ENCODE measurements at regions not wholly inside any gene's neighbourhood (a gene's known extent, or its start where the extent isn't known, plus 50 kb on each side); places are given as distances from the start of the nearest gene placed in this dataset.

- H3K27ac Mint-ChIP-seq, result no peak overlapping the region
- H3K9me3 Mint-ChIP-seq, result no peaks in the 10 kb centered on the region
- H3K27me3 Mint-ChIP-seq (ENCODE audit: low read depth), result peaks cover 3% of the 10 kb centered on the region
- H3K4me3 Mint-ChIP-seq, result no peak overlapping the region
- no peaks in the 10 kb centered on the region for H3K36me3 Mint-ChIP-seq (ENCODE audit: low read depth)
- H3K4me1 Mint-ChIP-seq (ENCODE audit: low read depth), result no peaks in the 10 kb centered on the region
Observed at GRCh38 chr2:147649286-147649685, 195.5 kb upstream of the ACVR2A start.

DNA sequence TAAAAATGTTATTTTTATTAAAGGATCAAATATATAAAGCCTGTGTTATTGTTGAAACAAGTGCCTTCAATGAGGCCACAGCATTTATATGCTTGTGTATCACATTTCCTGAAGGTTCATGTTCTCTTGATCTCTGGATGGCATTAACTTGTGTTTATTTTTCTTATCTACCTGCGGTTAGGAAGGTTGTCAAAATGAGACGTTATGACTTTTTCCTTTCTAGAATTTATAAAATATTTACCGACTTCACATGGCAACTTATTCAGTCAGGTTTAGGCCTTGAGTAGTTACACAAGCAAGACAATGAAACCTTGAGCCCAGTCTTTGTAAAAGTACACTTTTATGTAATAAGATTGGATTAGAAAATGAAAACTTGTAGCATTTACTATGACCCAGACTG, 196.4 kb upstream of the ACVR2A start:
- Mint-ChIP-seq H3K36me3 (ENCODE audit: low read depth) (no peaks in the 10 kb centered on the region), H3K4me1 (ENCODE audit: low read depth) (no peaks in the 10 kb centered on the region), H3K27ac (no peak overlapping the region), H3K27me3 (ENCODE audit: low read depth) (peaks cover 3% of the 10 kb centered on the region), H3K4me3 (no peak overlapping the region), H3K9me3 (no peaks in the 10 kb centered on the region)

DNA sequence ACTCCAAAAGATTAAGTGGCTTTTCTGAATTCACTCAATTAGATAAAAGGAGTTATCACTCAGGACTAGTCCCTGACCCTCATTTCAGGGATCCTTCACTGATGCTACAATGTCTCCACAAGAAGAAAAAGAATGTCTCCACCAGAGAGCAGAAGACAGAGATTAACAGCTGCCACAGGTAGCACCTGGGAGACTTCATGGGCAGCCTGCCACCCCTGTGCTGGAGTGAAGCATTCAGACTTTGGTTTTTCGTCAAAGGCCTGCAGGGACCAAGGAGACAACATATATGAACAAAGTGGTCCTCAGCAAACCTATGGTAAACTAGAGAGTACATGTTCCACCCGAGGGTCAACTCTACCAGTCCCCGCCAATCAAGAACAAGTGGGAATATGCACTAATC, 197.0 kb upstream of the ACVR2A start:
- H3K36me3 Mint-ChIP-seq (ENCODE audit: low read depth), result no peaks in the 10 kb centered on the region
- H3K27ac Mint-ChIP-seq, result no peak overlapping the region
- no peak overlapping the region for H3K4me3 Mint-ChIP-seq
- no peaks in the 10 kb centered on the region for H3K9me3 Mint-ChIP-seq
- H3K27me3 Mint-ChIP-seq (ENCODE audit: low read depth), result peaks cover 3% of the 10 kb centered on the region
- no peaks in the 10 kb centered on the region for H3K4me1 Mint-ChIP-seq (ENCODE audit: low read depth)

DNA sequence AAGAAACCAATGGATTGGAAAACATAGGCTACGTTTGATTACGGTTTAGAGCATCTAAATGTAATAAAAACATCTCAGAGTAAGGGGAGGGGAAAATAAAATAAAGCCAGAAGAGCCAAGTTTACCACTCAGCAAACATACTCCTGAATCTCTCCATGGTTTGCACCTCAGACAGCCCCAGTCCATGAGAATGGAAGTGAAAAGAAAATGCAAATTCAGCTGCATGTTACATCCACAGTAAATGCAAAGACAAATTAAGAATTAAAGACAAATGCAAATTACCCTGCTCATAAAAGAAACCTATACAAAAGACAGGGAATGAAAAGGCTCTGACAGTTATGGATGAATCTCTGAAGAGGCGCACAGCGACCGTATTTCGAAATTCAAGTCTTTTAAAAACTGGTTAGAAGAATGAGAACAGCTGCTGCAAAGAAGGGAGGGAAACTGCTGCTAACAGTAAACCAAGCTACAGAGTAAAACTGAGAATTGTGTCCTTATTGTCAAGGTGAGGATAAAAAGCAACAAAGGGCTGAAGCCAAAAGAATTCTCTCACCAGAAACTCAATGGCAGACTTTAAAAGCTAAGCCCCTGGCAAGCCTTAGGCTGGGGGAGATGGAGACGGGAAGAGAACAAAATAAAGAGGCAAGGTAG, 197.9 kb upstream of the ACVR2A start:
- no peaks in the 10 kb centered on the region for H3K9me3 Mint-ChIP-seq
- no peaks in the 10 kb centered on the region for H3K4me1 Mint-ChIP-seq (ENCODE audit: low read depth)
- no peak overlapping the region for H3K27ac Mint-ChIP-seq
- H3K4me3 Mint-ChIP-seq, result no peak overlapping the region
- no peaks in the 10 kb centered on the region for H3K36me3 Mint-ChIP-seq (ENCODE audit: low read depth)
- H3K27me3 Mint-ChIP-seq (ENCODE audit: low read depth), result peaks cover 3% of the 10 kb centered on the region

- Mint-ChIP-seq H3K36me3 (ENCODE audit: low read depth) (peaks cover 2% of the 10 kb centered on the region), H3K9me3 (peaks cover 5% of the 10 kb centered on the region), H3K4me1 (ENCODE audit: low read depth) (no peaks in the 10 kb centered on the region), H3K27ac (no peak overlapping the region), H3K27me3 (ENCODE audit: low read depth) (no peaks in the 10 kb centered on the region), H3K4me3 (no peak overlapping the region)
Observed at GRCh38 chr2:147644491-147644890, 200.3 kb upstream of the ACVR2A start.

GRCh38 chr2:147642765-147643164, 202.1 kb upstream of the ACVR2A start:
- Mint-ChIP-seq H3K27me3 (ENCODE audit: low read depth) (no peaks in the 10 kb centered on the region), H3K9me3 (peaks cover 5% of the 10 kb centered on the region), H3K4me1 (ENCODE audit: low read depth) (no peaks in the 10 kb centered on the region), H3K36me3 (ENCODE audit: low read depth) (peaks cover 2% of the 10 kb centered on the region), H3K27ac (no peak overlapping the region), H3K4me3 (no peak overlapping the region)

GRCh38 chr2:147641651-147642050, 203.2 kb upstream of the ACVR2A start:
- Mint-ChIP-seq H3K27me3 (ENCODE audit: low read depth) (no peaks in the 10 kb centered on the region), H3K4me3 (no peak overlapping the region), H3K27ac (no peak overlapping the region), H3K4me1 (ENCODE audit: low read depth) (peaks cover 4% of the 10 kb centered on the region), H3K36me3 (ENCODE audit: low read depth) (peaks cover 2% of the 10 kb centered on the region), H3K9me3 (peaks cover 5% of the 10 kb centered on the region)

GRCh38 chr2:147639891-147640290, 204.9 kb upstream of the ACVR2A start:
- Mint-ChIP-seq H3K4me3 (no peak overlapping the region), H3K36me3 (ENCODE audit: low read depth) (peaks cover 2% of the 10 kb centered on the region), H3K4me1 (ENCODE audit: low read depth) (peaks cover 9% of the 10 kb centered on the region), H3K27ac (no peak overlapping the region), H3K9me3 (peaks cover 5% of the 10 kb centered on the region), H3K27me3 (ENCODE audit: low read depth) (no peaks in the 10 kb centered on the region)

GRCh38 chr2:147639386-147639785, 205.4 kb upstream of the ACVR2A start:
- peaks cover 2% of the 10 kb centered on the region for H3K36me3 Mint-ChIP-seq (ENCODE audit: low read depth)
- no peaks in the 10 kb centered on the region for H3K27me3 Mint-ChIP-seq (ENCODE audit: low read depth)
- no peak overlapping the region for H3K27ac Mint-ChIP-seq
- H3K4me1 Mint-ChIP-seq (ENCODE audit: low read depth), result peaks cover 10% of the 10 kb centered on the region
- peaks cover 5% of the 10 kb centered on the region for H3K9me3 Mint-ChIP-seq
- H3K4me3 Mint-ChIP-seq, result no peak overlapping the region

DNA sequence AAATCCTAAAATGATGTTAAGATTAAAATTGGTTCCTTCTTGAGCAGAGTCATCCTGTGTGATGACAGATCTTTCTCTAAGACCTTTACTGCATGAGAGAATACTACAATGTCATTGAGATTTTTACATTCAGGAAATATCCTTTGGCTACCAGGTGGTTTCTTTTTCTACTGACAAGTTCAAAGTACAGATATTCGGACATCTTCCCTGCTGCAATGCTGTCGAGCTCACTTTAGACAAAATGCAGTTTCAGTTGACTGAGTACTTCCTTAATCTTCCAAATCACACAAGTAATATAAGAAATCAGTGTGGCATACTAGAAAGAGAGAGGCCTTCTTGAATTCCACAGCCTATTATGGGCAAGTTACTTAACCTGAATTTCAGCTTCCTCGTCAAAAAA, 207.9 kb upstream of the ACVR2A start:
- Mint-ChIP-seq H3K4me1 (ENCODE audit: low read depth) (peaks cover 15% of the 10 kb centered on the region), H3K27ac (no peak overlapping the region), H3K36me3 (ENCODE audit: low read depth) (peaks cover 2% of the 10 kb centered on the region), H3K9me3 (peaks cover 5% of the 10 kb centered on the region), H3K4me3 (no peak overlapping the region), H3K27me3 (ENCODE audit: low read depth) (no peaks in the 10 kb centered on the region)

- Mint-ChIP-seq H3K4me3 (no peak overlapping the region), H3K4me1 (ENCODE audit: low read depth) (peaks cover 20% of the 10 kb centered on the region), H3K27me3 (ENCODE audit: low read depth) (no peaks in the 10 kb centered on the region), H3K27ac (no peak overlapping the region), H3K36me3 (ENCODE audit: low read depth) (no peaks in the 10 kb centered on the region), H3K9me3 (no peaks in the 10 kb centered on the region)
Observed at GRCh38 chr2:147636238-147636882, 208.5 kb upstream of the ACVR2A start.

GRCh38 chr2:147634826-147635225, 210.0 kb upstream of the ACVR2A start:
- peaks cover 3% of the 10 kb centered on the region for H3K9me3 Mint-ChIP-seq
- H3K4me3 Mint-ChIP-seq, result no peak overlapping the region
- H3K36me3 Mint-ChIP-seq (ENCODE audit: low read depth), result no peaks in the 10 kb centered on the region
- H3K27me3 Mint-ChIP-seq (ENCODE audit: low read depth), result no peaks in the 10 kb centered on the region
- H3K4me1 Mint-ChIP-seq (ENCODE audit: low read depth), result peaks cover 35% of the 10 kb centered on the region
- no peak overlapping the region for H3K27ac Mint-ChIP-seq

DNA sequence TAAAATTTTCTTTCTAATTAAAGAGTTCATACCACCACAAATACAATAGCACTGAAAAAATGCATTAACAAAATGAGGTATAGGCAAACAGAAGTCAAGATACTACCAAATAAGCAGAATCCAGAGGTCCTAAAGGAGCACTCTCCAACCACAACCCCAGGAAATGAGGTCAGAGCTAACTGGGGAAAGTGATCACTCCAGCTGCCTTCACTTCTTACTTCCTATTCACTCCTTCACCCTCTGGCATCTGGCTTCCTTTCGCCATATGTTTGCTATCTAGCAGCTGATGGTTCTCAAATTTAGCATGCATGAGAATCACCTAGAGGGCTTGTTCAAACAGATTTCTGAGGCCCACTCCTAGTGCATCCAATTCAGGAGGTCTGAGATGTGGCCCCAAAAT, 212.6 kb upstream of the ACVR2A start:
- peaks cover 44% of the 10 kb centered on the region for H3K4me1 Mint-ChIP-seq (ENCODE audit: low read depth)
- H3K27ac Mint-ChIP-seq, result no peak overlapping the region
- H3K4me3 Mint-ChIP-seq, result no peak overlapping the region
- H3K27me3 Mint-ChIP-seq (ENCODE audit: low read depth), result no peaks in the 10 kb centered on the region
- H3K36me3 Mint-ChIP-seq (ENCODE audit: low read depth), result no peaks in the 10 kb centered on the region
- peaks cover 4% of the 10 kb centered on the region for H3K9me3 Mint-ChIP-seq

GRCh38 chr2:147631294-147631693, 213.5 kb upstream of the ACVR2A start:
- Mint-ChIP-seq H3K4me3 (no peak overlapping the region), H3K4me1 (ENCODE audit: low read depth) (peaks cover 40% of the 10 kb centered on the region), H3K27me3 (ENCODE audit: low read depth) (no peaks in the 10 kb centered on the region), H3K9me3 (peaks cover 4% of the 10 kb centered on the region), H3K27ac (peak overlapping the region; percentile 8), H3K36me3 (ENCODE audit: low read depth) (no peaks in the 10 kb centered on the region)

- Mint-ChIP-seq H3K27ac (no peak overlapping the region), H3K4me3 (no peak overlapping the region), H3K27me3 (ENCODE audit: low read depth) (no peaks in the 10 kb centered on the region), H3K9me3 (peaks cover 4% of the 10 kb centered on the region), H3K36me3 (ENCODE audit: low read depth) (no peaks in the 10 kb centered on the region), H3K4me1 (ENCODE audit: low read depth) (peaks cover 38% of the 10 kb centered on the region)
Observed at GRCh38 chr2:147630585-147630984, 214.2 kb upstream of the ACVR2A start.

Data from T-helper 1 cell treated with Interleukin-12 subunit alpha and Interleukin-12 subunit beta and Interleukin-4 antibody, amounts not matched to agents 30 μg/mL and 1 μg/mL, for 36 hours (primary cell).